ENCODE measurements at regions not wholly inside any gene's neighbourhood (a gene's known extent, or its start where the extent isn't known, plus 50 kb on each side); places are given as distances from the start of the nearest gene placed in this dataset.

- no peak for DNase-seq
Measured at GRCh38 chr2:14396533-14397083, 235.9 kb upstream of the LRATD1 start.

- no peak for DNase-seq
Measured at GRCh38 chr2:14398641-14399040, 233.9 kb upstream of the LRATD1 start.

- no peak for DNase-seq
Measured at GRCh38 chr2:14401873-14402272, 230.6 kb upstream of the LRATD1 start.

- no peak for DNase-seq
Measured at GRCh38 chr2:14408695-14409094, 223.8 kb upstream of the LRATD1 start.

GRCh38 chr2:14417551-14417950 lies 215.0 kb upstream of the LRATD1 start:
- no peak for DNase-seq

- DNase-seq = no peak
Measured at GRCh38 chr2:14418115-14418514, 214.4 kb upstream of the LRATD1 start.

- peak; percentile 28 for DNase-seq
Measured at GRCh38 chr2:14420851-14421250, 211.7 kb upstream of the LRATD1 start.

GRCh38 chr2:14422426-14422825 lies 210.1 kb upstream of the LRATD1 start:
- DNase-seq = no peak

GRCh38 chr2:14423145-14423906 lies 209.2 kb upstream of the LRATD1 start:
- no peak for DNase-seq

- DNase-seq = no peak
Measured at GRCh38 chr2:14424478-14425390, 207.8 kb upstream of the LRATD1 start.

GRCh38 chr2:14425869-14426268 lies 206.6 kb upstream of the LRATD1 start:
- DNase-seq = no peak

GRCh38 chr2:14428056-14428455 lies 204.5 kb upstream of the LRATD1 start:
- DNase-seq = no peak

- DNase-seq = no peak
Measured at GRCh38 chr2:14433946-14434495, 198.5 kb upstream of the LRATD1 start.

- DNase-seq = no peak
Measured at GRCh38 chr2:14445670-14446069, 186.8 kb upstream of the LRATD1 start.

GRCh38 chr2:14448340-14448739 lies 184.2 kb upstream of the LRATD1 start:
- DNase-seq = no peak

- DNase-seq = no peak
Measured at GRCh38 chr2:14451312-14451711, 181.2 kb upstream of the LRATD1 start.

GRCh38 chr2:14454202-14454601 lies 178.3 kb upstream of the LRATD1 start:
- no peak for DNase-seq

GRCh38 chr2:14459786-14460325 lies 172.7 kb upstream of the LRATD1 start:
- no peak for DNase-seq

- DNase-seq = no peak
Measured at GRCh38 chr2:14475994-14476393, 156.5 kb upstream of the LRATD1 start.

GRCh38 chr2:14479486-14479885 lies 153.0 kb upstream of the LRATD1 start:
- no peak for DNase-seq

GRCh38 chr2:14480120-14480519 lies 152.4 kb upstream of the LRATD1 start:
- DNase-seq = no peak

- no peak for DNase-seq
Measured at GRCh38 chr2:14480906-14481305, 151.6 kb upstream of the LRATD1 start.

- no peak for DNase-seq
Measured at GRCh38 chr2:14492920-14493503, 139.5 kb upstream of the LRATD1 start.
